Activated CD8-positive, alpha-beta T cell treated with anti-CD3 and anti-CD28 coated beads, Interleukin-2, amount 10 ng/mL, durations not matched to agents 7 days and 5 days (primary cell): ENCODE measurements at regions not wholly inside any gene's neighbourhood (a gene's known extent, or its start where the extent isn't known, plus 50 kb on each side); places are given as distances from the start of the nearest gene placed in this dataset.
"Not testable (repeated sequence)": the region's sequence is repeated elsewhere in the genome, so short reads cannot be mapped to it uniquely, and the experiment has no call there.

ENCODE experiments used
- ATAC-seq: fragments of 150-1000 bp; cut with Tn5 transposase; one replicate; pipeline ENCODE4 v1.10.0; 2021; ENCODE audit warnings: moderate library complexity
- CTCF ChIA-PET: fragments of 350-600 bp; sonication (Branson Sonifier 250); formaldehyde crosslinking; loops from one replicate; lab custom pipeline; 2021; ENCODE audit warnings: antibody characterized with exemption; lab: Charles Lee
- POLR2A ChIA-PET: fragments of 350-600 bp; sonication (Branson Sonifier 250); formaldehyde crosslinking; loops from one replicate; lab custom pipeline; 2021; ENCODE audit warnings: antibody characterized with exemption; lab: Charles Lee
- DNase-seq: peaks from one replicate; pipeline ENCODE4 v3.0.0-alpha.2; 2020
- H3K27ac Mint-ChIP-seq: one replicate; pipeline ENCODE4 v1.8.0; 2021; ENCODE audit warnings: mild to moderate bottlenecking, mixed read lengths
- H3K27me3 Mint-ChIP-seq: one replicate; pipeline ENCODE4 v1.8.0; 2021; ENCODE audit warnings: low read depth, mixed read lengths
- H3K36me3 Mint-ChIP-seq: one replicate; pipeline ENCODE4 v1.8.0; 2021; ENCODE audit warnings: low read depth, mixed read lengths
- H3K4me1 Mint-ChIP-seq: one replicate; pipeline ENCODE4 v1.8.0; 2021; ENCODE audit warnings: low read depth, mixed read lengths
- H3K4me3 Mint-ChIP-seq: one replicate; pipeline ENCODE4 v1.8.0; 2021; ENCODE audit warnings: mild to moderate bottlenecking, mixed read lengths
- H3K9me3 Mint-ChIP-seq: one replicate; pipeline ENCODE4 v1.8.0; 2022; ENCODE audit warnings: mixed read lengths; ENCODE audit not compliant: insufficient read depth

DNA sequence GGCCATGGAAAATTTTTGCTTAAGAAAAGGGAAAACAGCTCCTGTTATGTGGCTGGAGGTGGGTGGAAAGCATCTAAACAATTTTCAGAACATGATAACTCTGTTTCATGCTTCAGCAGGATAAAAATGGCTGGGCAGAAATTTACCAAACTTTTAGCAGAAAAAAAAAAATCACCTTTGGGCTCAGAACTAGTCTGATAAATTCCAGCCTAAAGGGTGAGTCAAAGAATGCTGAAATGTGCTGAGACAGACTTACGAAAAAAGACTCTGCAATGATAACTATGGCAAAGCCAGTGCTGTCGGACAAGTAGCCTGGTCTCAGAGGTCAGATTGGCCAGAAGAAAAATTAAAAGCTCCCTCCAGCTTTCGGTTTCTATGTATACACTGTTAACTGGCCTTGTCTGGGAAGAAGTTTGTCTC, 123.6 kb downstream of the LRATD1 start:
- Mint-ChIP-seq H3K27ac (no peak overlapping the region), H3K27me3 (no peaks in the 10 kb centered on the region), H3K4me1 (no peaks in the 10 kb centered on the region), H3K4me3 (no peak overlapping the region), H3K9me3 (no peaks in the 10 kb centered on the region), H3K36me3 (no peaks in the 10 kb centered on the region)
- DNase-seq (no peak), ATAC-seq (no peak)
- ChIA-PET POLR2A (no interaction called here), CTCF (no interaction called here)

DNA sequence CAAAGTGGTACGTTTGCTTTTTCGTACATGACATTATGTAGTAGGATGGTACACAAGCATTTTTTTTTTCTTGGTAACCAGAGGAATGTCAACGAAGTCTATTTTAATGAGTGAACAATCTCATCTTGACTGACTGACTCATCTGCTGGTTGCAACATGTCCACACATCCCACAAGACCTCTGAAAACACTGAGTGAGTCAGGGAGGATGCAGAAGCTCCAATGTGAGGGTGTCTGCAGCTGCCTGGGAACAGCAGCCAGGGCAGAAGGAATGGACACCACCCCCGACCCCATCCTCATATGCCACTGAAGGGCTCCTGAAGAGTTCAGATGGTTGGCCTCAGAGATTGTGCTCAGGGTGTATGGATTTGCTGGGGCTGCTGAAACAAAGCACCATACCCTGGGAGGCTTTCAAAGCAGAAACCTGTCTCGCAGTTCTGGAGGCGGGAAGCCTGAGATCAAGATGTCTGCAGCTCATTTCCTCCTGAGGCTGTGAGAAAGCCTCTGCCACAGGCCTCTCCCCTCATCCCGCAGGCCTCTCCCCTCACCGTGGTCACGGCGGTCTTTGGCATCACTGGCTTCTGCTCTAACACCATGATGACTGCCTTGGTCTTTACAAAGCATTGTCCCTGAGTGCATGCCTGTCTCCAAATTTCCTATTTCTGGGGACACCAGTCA, 124.6 kb downstream of the LRATD1 start:
- ChIA-PET CTCF (no interaction called here), POLR2A (no interaction called here)
- Mint-ChIP-seq H3K27ac (no peak overlapping the region), H3K36me3 (no peaks in the 10 kb centered on the region), H3K4me3 (no peak overlapping the region), H3K27me3 (no peaks in the 10 kb centered on the region), H3K9me3 (no peaks in the 10 kb centered on the region), H3K4me1 (no peaks in the 10 kb centered on the region)
- ATAC-seq (no peak), DNase-seq (no peak)

DNA sequence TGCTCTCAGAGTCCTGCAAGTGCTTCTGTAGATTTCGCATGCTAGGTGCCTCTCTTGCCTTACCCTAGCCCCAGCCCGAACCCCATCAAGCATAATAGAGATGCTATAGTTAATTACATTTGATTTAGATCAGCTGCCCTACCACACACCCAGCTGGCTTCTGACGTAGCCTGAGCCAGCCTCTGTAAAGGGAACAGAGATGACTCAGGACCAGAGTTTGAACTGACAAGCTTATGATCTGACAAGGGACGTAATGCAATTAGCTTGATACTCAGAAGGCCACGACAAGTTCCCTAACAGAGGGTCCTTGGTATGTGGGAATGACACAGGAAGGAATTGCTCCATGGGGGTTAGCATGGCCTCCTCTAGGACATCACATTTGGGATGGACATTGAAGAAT, 126.6 kb downstream of the LRATD1 start:
- no peak overlapping the region for H3K27ac Mint-ChIP-seq
- H3K4me1 Mint-ChIP-seq = no peaks in the 10 kb centered on the region
- ChIA-PET POLR2A (no interaction called here), CTCF (no interaction called here)
- ATAC-seq (no peak), DNase-seq (no peak)
- no peak overlapping the region for H3K4me3 Mint-ChIP-seq
- H3K36me3 Mint-ChIP-seq = no peaks in the 10 kb centered on the region
- no peaks in the 10 kb centered on the region for H3K27me3 Mint-ChIP-seq
- no peaks in the 10 kb centered on the region for H3K9me3 Mint-ChIP-seq

DNA sequence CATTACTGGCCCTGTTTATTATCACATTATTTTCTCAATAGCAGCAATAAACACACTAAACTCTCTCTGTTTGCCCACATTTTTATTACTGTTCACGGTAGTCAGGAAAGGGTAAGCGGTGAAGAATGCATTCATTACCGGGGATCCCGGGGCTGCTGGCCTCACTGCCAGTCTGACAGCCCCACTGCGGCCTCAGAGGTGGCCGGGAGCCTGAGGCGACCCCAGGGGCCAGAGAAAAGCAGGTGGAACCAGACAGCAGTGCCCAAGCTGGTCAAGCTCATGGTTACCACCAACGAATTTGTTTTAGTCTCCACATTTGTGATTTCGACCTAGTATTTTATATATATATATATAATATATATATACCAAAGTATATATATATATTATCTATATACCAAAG, 127.7 kb downstream of the LRATD1 start:
- H3K9me3 Mint-ChIP-seq = no peaks in the 10 kb centered on the region
- DNase-seq (no peak), ATAC-seq (no peak)
- no peaks in the 10 kb centered on the region for H3K27me3 Mint-ChIP-seq
- ChIA-PET CTCF (no interaction called here), POLR2A (no interaction called here)
- no peak overlapping the region for H3K27ac Mint-ChIP-seq
- no peak overlapping the region for H3K4me3 Mint-ChIP-seq
- no peaks in the 10 kb centered on the region for H3K4me1 Mint-ChIP-seq
- H3K36me3 Mint-ChIP-seq = no peaks in the 10 kb centered on the region

DNA sequence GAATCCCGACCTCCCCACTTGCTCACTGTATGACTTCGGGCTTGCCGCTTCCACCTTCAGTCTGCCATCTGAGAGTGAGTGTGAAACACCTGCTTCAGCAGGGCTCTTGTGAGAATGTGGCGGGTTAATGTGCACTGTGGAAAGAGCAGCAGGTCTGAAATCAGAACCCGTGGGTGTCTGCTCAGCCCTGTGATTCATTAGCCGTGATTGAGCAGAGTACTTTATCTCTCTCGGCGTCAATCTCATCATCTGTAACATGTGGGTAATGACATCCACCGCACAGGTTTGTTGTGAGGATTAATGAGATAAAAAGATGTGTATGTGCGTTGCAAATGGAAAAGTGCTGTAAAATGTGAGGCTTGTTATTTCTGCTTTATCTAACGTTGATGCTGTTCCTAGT, 128.6 kb downstream of the LRATD1 start:
- DNase-seq = no peak
- ATAC-seq = no peak
- ChIA-PET CTCF (no interaction called here), POLR2A (no interaction called here)
- H3K4me3 Mint-ChIP-seq = no peak overlapping the region
- no peaks in the 10 kb centered on the region for H3K9me3 Mint-ChIP-seq
- H3K27me3 Mint-ChIP-seq = no peaks in the 10 kb centered on the region
- H3K4me1 Mint-ChIP-seq = no peaks in the 10 kb centered on the region
- H3K36me3 Mint-ChIP-seq = no peaks in the 10 kb centered on the region
- H3K27ac Mint-ChIP-seq = no peak overlapping the region

DNA sequence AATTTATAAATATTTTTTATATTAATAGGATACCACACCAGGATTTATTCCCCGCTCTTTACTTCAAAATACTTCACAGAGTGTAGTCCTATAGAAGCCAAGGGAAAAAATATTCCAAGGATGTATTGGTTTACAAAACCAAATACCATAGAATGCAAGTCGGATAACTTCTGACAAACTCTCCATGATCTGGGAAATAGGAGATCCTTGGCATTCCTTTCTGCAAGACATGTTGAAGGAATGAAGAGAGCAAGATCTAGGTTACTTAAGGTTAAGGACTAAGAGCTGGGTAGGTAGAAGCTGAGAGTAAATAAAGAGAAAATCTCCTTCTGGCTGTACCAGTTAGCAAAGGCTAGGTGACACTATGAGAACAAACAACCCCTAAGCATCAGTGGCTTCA, 141.2 kb downstream of the LRATD1 start:
- POLR2A ChIA-PET = no interaction called here
- no peak for DNase-seq
- Mint-ChIP-seq H3K27ac (no peak overlapping the region), H3K27me3 (no peaks in the 10 kb centered on the region), H3K4me3 (no peak overlapping the region), H3K4me1 (no peaks in the 10 kb centered on the region), H3K36me3 (no peaks in the 10 kb centered on the region), H3K9me3 (no peaks in the 10 kb centered on the region)
- CTCF ChIA-PET = no interaction called here
- no peak for ATAC-seq

DNA sequence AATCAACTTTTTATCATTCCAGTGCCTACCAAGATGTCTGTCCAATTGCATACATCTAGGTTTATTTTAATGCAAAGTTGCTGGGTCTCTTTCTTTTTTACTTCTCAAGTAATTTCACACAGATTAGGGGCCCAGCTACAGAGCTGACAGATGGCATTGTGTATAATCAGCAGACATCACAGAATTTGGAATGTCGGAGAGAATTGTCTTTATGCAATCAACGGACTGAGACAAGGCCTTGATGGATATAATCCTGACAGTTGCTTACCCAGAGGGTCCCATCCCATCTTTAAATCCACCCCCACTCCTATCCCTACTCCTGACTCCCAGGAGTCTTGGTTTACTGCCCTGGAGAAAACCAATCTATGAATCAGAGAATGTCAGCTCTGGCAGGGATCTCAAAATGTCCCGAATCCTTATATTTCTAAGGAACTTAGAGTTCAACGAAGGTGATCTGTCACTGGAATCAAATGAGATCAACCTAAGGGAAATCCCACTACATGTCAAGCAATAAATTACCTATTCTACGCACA, 142.0 kb downstream of the LRATD1 start:
- ATAC-seq (no peak), DNase-seq (no peak)
- Mint-ChIP-seq H3K27ac (no peak overlapping the region), H3K27me3 (no peaks in the 10 kb centered on the region), H3K4me1 (no peaks in the 10 kb centered on the region), H3K9me3 (no peaks in the 10 kb centered on the region), H3K36me3 (no peaks in the 10 kb centered on the region), H3K4me3 (no peak overlapping the region)
- POLR2A ChIA-PET = no interaction called here
- CTCF ChIA-PET = no interaction called here

DNA sequence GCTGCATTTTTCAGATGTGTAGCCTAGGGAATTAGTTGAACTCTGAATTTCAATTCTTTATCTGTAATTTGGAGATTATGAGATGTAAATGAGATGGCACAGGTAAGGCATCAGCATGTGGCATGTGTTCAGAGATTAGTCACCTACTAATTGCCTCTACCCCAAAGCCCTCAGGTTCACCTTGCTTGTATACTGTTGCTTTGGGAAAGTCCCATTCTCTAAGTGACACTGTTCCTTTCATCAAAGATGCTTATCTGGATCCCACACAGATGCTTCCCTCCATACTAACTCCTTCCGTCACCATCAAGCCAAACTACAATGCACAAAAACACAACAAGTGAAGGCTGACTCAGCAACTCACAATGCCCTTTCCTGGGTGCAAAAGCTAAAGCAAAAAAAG, 143.7 kb downstream of the LRATD1 start:
- H3K27ac Mint-ChIP-seq = no peak overlapping the region
- no peaks in the 10 kb centered on the region for H3K27me3 Mint-ChIP-seq
- ChIA-PET CTCF (no interaction called here), POLR2A (no interaction called here)
- no peak overlapping the region for H3K4me3 Mint-ChIP-seq
- DNase-seq (no peak), ATAC-seq (no peak)
- H3K9me3 Mint-ChIP-seq = no peaks in the 10 kb centered on the region
- no peaks in the 10 kb centered on the region for H3K4me1 Mint-ChIP-seq
- no peaks in the 10 kb centered on the region for H3K36me3 Mint-ChIP-seq

DNA sequence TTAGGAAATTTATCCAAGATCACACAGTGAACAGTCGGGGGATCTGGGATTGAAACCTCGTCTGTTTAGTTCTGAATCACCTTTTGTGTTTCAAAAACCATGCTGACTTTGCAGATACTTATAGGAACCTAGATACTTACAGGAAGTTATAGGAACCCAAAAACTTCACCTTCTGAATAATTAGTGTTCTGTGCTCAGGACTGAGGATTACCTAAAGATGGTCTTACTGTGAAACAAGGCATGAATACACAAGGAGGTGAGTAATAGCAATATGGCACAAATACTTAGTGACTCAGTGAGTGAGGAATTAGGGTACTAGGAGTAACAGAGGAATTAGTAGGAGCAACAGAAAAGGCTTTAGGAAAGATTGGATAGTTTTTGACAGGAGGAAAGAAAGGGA, 145.5 kb downstream of the LRATD1 start:
- Mint-ChIP-seq H3K27ac (no peak overlapping the region), H3K4me1 (no peaks in the 10 kb centered on the region), H3K27me3 (no peaks in the 10 kb centered on the region), H3K36me3 (no peaks in the 10 kb centered on the region), H3K9me3 (peaks cover 4% of the 10 kb centered on the region), H3K4me3 (no peak overlapping the region)
- no peak for ATAC-seq
- POLR2A ChIA-PET = no interaction called here
- DNase-seq = no peak
- CTCF ChIA-PET = no interaction called here

DNA sequence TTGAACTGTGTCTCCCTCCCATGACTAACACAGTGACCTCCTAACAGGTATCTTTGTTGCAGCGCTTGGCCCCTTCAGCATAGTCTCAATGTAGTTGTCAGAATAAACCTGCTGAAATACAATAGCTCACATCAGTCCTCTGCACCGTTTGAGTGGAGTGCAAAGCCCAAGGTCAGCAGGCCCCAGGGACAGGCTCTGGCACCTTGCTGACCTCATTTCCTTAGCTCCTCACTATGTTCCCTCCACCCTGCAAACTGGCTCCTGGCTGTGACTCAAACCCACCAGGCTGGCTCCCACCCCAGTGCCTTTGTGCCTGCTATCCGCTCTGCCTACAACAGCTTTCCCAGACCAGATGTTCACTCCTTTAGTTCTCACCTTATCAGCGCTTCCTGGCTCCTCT, 146.7 kb downstream of the LRATD1 start:
- ATAC-seq (no peak), DNase-seq (no peak)
- H3K4me1 Mint-ChIP-seq = no peaks in the 10 kb centered on the region
- H3K4me3 Mint-ChIP-seq = no peak overlapping the region
- no peak overlapping the region for H3K27ac Mint-ChIP-seq
- peaks cover 4% of the 10 kb centered on the region for H3K9me3 Mint-ChIP-seq
- CTCF ChIA-PET = no interaction called here
- H3K36me3 Mint-ChIP-seq = no peaks in the 10 kb centered on the region
- POLR2A ChIA-PET = no interaction called here
- no peaks in the 10 kb centered on the region for H3K27me3 Mint-ChIP-seq

DNA sequence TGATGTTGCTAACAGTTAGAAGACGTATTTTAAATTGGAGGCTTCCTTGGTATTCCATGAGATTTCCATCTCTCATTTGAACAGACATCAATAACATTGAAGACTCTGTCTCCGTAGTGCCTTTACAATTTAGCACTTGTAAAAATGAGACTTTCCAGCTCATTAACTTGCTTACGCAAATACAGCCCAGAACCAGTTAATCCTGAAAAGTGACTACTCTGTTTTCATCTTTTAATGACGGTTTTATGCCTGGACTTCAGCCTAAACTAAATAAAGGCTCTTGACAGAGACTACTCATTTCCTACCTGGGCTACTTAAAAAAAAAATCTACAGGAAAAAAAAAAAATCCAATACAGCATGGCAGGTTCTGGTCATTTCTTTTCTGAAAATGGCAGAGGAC, 148.6 kb downstream of the LRATD1 start:
- H3K4me3 Mint-ChIP-seq = no peak overlapping the region
- H3K36me3 Mint-ChIP-seq = no peaks in the 10 kb centered on the region
- H3K4me1 Mint-ChIP-seq = no peaks in the 10 kb centered on the region
- ChIA-PET CTCF (no interaction called here), POLR2A (no interaction called here)
- ATAC-seq = no peak
- H3K9me3 Mint-ChIP-seq = peaks cover 4% of the 10 kb centered on the region
- no peaks in the 10 kb centered on the region for H3K27me3 Mint-ChIP-seq
- no peak overlapping the region for H3K27ac Mint-ChIP-seq
- DNase-seq = no peak

DNA sequence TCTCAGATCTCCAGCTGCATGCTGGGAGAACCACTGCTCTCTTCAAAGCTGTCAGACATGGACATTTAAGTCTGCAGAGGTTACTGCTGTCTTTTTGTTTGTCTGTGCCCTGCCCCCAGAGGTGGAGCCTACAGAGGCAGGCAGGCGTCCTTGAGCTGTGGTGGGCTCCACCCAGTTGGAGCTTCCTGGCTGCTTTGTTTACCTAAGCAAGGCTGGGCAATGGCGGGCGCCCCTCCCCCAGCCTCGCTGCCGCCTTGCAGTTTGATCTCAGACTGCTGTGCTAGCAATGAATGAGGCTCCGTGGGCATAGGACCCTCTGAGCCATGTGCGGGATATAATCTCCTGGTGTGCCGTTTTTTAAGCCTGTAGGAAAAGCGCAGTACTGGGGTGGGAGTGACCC, 156.3 kb downstream of the LRATD1 start:
- CTCF ChIA-PET, ATAC-seq, H3K36me3 Mint-ChIP-seq, H3K27me3 Mint-ChIP-seq, H3K27ac Mint-ChIP-seq, H3K9me3 Mint-ChIP-seq, H3K4me3 Mint-ChIP-seq, POLR2A ChIA-PET, H3K4me1 Mint-ChIP-seq, DNase-seq: not testable (repeated sequence)

DNA sequence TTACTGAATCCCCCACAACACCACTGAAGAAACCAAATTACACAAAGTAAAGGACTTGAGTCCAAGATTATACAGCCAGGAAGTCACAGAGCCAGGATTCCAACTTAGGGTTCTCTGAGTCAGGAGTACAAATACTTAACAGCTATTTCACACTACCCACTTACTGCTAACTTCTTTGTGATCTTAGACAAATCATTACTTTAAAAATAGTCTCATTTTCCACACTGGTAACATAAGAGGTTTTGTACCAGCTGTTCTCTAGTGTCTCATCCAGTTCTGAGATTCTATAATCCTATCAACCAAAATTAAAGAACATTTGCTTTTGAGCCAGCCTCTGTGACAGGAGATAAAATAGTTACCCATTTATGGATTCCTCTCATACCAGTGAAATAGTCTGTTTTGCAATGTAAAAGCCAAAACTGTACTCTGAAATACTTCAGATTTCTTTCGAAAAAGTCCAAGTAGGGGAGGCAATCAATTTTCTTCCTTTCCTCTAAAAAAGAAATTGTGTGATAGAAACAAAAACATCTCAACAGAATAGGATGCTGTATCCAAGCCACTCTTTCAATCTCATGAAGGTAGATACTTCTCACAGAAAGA, 157.6 kb downstream of the LRATD1 start:
- Mint-ChIP-seq H3K9me3 (no peaks in the 10 kb centered on the region), H3K4me1 (no peaks in the 10 kb centered on the region), H3K27me3 (no peaks in the 10 kb centered on the region), H3K36me3 (no peaks in the 10 kb centered on the region), H3K4me3 (no peak overlapping the region), H3K27ac (no peak overlapping the region)
- ATAC-seq (no peak), DNase-seq (no peak)
- POLR2A ChIA-PET = no interaction called here
- CTCF ChIA-PET = no interaction called here
